ENCODE measurements at regions not wholly inside any gene's neighbourhood (a gene's known extent, or its start where the extent isn't known, plus 50 kb on each side); places are given as distances from the start of the nearest gene placed in this dataset.

DNA sequence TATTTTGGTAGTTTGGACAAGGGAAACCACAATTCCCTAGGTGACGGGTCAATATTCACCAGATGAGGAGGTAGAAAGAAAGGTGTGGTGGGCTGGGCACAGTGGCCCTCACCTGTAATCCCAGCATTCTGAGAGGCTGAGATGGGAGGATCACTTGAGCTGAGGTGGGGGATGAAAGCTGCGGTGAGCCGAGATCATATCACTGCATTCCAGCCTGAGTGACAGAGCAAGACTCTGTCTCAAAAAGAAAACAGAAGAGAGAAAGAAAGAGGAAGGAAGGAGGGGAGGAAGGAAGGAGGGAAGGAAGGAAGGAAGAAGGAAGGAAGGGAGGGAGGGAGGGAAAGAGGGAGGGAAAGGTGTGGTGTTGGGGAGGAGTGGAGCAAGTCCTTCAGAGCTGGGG, 56.1 kb upstream of the RNF7 start:
- TF ChIP-seq POLR2A (IDR thresholded peaks at IDR 0.05) (no peak), POLR2AphosphoS5 (IDR thresholded peaks at IDR 0.05) (no peak)
- TF ChIP-seq, protein P1, sequence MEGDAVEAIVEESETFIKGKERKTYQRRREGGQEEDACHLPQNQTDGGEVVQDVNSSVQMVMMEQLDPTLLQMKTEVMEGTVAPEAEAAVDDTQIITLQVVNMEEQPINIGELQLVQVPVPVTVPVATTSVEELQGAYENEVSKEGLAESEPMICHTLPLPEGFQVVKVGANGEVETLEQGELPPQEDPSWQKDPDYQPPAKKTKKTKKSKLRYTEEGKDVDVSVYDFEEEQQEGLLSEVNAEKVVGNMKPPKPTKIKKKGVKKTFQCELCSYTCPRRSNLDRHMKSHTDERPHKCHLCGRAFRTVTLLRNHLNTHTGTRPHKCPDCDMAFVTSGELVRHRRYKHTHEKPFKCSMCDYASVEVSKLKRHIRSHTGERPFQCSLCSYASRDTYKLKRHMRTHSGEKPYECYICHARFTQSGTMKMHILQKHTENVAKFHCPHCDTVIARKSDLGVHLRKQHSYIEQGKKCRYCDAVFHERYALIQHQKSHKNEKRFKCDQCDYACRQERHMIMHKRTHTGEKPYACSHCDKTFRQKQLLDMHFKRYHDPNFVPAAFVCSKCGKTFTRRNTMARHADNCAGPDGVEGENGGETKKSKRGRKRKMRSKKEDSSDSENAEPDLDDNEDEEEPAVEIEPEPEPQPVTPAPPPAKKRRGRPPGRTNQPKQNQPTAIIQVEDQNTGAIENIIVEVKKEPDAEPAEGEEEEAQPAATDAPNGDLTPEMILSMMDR (IDR thresholded peaks at IDR 0.05 in 8 of 11, conservative IDR thresholded peaks at IDR 0.05 in 3 of 11) = no peak
- H3K27ac ChIP-seq = peak overlapping the region in 3 of 8 donors; percentile 39 to 69 (median 67)
- WGBS, 5 donors = 41 to 63% (median 55%) methylated on average over 3 of the region's 3 CpGs
- peaks cover 0 to 5% (median 0%) of the 10 kb centered on the region in 8 donors for H3K9me3 ChIP-seq
- no peak for DNase-seq
- H3K4me3 ChIP-seq = no peak overlapping the region
- H3K27me3 ChIP-seq (replicated peaks in 1 of 7) = no peaks in the 10 kb centered on the region
- H3K36me3 ChIP-seq = no peaks in the 10 kb centered on the region
- intact Hi-C loops (cut with DNase I; ENCODE audit: low total_unique reads) = no loop called here
- H3K4me1 ChIP-seq = peaks cover 11 to 71% (median 38%) of the 10 kb centered on the region in 6 donors

DNA sequence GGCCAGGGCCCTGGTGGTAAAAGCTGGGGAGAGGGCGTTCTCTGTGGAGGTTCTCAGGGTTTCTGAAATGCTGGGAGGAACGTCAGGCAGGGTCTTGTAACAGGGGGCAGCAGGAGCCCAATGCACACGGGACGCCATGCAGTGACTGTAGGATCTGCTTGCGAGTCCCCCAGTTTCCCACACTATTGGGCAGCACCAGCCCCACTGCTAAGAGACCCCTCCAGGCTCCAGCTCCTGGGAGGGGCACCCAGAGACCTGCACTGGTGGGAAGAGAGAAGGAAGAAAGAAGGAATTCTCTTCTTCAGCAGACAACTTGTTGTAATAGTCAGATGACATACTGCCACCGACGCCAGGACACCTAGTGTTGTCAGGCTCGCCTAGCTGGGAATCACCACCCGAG, 55.2 kb upstream of the RNF7 start:
- Histone ChIP-seq H3K4me3 (no peak overlapping the region), H3K27me3 (replicated peaks in 1 of 7) (no peaks in the 10 kb centered on the region), H3K9me3 (peaks cover 0 to 5% (median 0%) of the 10 kb centered on the region in 8 donors), H3K36me3 (no peaks in the 10 kb centered on the region), H3K27ac (peak overlapping the region in 1 of 8 donors; percentile 67), H3K4me1 (peaks cover 11 to 68% (median 40%) of the 10 kb centered on the region in 6 donors)
- TF ChIP-seq, protein P1 (IDR thresholded peaks at IDR 0.05 in 8 of 11, conservative IDR thresholded peaks at IDR 0.05 in 3 of 11) = no peak
- TF ChIP-seq POLR2A (IDR thresholded peaks at IDR 0.05) = no peak
- TF ChIP-seq POLR2AphosphoS5 (IDR thresholded peaks at IDR 0.05) = no peak
- WGBS, 5 donors = 89 to 98% (median 96%) methylated on average over 9 of the region's 9 CpGs
- intact Hi-C loops (cut with DNase I; ENCODE audit: low total_unique reads) = no loop called here
- no peak for DNase-seq

DNA sequence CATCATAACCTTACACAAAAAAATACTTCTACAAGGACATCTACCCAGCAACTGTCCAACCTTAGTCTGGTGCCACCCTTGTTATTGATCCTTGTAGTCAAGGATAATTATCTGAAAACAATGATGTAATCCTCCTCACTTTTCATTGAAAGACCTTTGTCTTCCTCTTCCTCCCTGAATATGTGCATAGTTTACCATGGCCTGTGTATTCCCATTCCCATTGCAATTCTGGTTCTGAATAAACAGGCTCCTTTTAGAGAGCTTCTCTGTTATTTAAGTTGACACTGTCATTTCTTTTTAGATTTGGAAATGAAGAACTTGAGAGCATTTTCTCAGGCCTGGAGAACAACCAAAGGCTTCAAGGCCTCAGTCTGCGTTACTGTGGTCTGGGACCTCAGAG, 53.3 kb upstream of the RNF7 start:
- Histone ChIP-seq H3K27ac (peak overlapping the region in 1 of 8 donors; percentile 78), H3K9me3 (no peaks in the 10 kb centered on the region), H3K36me3 (no peaks in the 10 kb centered on the region), H3K4me3 (no peak overlapping the region), H3K4me1 (peaks cover 11 to 59% (median 40%) of the 10 kb centered on the region in 6 donors), H3K27me3 (replicated peaks in 1 of 7) (no peaks in the 10 kb centered on the region)
- TF ChIP-seq, protein P1 (IDR thresholded peaks at IDR 0.05 in 8 of 11, conservative IDR thresholded peaks at IDR 0.05 in 3 of 11) = no peak
- TF ChIP-seq POLR2A (IDR thresholded peaks at IDR 0.05) (no peak), POLR2AphosphoS5 (IDR thresholded peaks at IDR 0.05) (no peak)
- WGBS, 5 donors = 92 to 100% (median 100%) methylated on average over 1 of the region's 1 CpG
- intact Hi-C loops (cut with DNase I; ENCODE audit: low total_unique reads) = no loop called here
- no peak for DNase-seq

DNA sequence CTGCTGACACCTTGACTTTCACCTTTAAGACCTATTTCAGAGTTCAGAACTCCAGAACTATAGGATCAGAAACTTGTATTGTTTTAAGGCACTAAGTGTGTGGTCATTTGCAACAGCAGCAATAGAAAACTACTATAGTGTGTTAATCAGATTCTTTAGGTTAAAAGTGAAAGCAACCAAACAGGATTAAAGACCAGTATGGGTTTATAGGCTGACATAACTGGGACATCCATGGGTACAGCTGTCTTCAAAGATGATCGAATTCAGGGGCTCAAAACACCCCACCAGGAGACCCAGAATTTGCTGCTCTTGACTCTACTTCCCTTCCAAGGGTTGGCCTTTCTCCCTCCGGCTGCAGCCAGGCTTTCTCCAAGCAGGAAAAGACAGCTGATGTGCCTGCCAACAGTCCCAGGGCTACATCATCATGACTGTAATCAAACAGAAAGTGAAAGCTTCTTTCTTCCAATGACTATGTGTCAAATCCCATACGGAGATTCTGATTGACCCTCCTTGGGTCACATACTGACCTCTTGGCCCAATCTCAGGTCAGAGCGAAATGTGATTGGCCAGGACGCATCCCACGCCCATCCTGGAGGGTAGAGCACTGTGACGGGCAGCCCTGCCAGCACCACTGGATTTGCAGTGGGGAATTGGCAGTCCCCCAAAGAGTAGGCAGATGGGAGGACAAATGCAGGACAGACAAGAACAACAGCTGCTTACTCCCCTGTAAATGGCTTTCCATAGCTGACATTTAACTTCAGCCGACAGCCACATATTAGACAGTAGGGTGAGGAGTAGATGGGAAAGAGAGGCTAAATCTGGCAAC, 51.4 kb upstream of the RNF7 start:
- intact Hi-C loops (cut with DNase I; ENCODE audit: low total_unique reads) = no loop called here
- WGBS, 5 donors = 26 to 67% (median 53%) methylated on average over 8 of the region's 8 CpGs
- H3K27ac ChIP-seq = peak overlapping the region; percentile 60 to 87 (median 78)
- no peaks in the 10 kb centered on the region for H3K36me3 ChIP-seq
- H3K4me3 ChIP-seq = peak overlapping the region in 5 of 8 donors; percentile 1 to 57 (median 18)
- H3K4me1 ChIP-seq = peaks cover 1 to 52% (median 30%) of the 10 kb centered on the region in 6 donors
- no peaks in the 10 kb centered on the region for H3K27me3 ChIP-seq (replicated peaks in 1 of 7)
- peak; percentile 78 for DNase-seq
- TF ChIP-seq POLR2A (IDR thresholded peaks at IDR 0.05) = no peak
- TF ChIP-seq POLR2AphosphoS5 (IDR thresholded peaks at IDR 0.05) = peak; percentile 32 to 86 (median 74)
- no peaks in the 10 kb centered on the region for H3K9me3 ChIP-seq
